ENCODE measurements at regions not wholly inside any gene's neighbourhood (a gene's known extent, or its start where the extent isn't known, plus 50 kb on each side); places are given as distances from the start of the nearest gene placed in this dataset.

DNA sequence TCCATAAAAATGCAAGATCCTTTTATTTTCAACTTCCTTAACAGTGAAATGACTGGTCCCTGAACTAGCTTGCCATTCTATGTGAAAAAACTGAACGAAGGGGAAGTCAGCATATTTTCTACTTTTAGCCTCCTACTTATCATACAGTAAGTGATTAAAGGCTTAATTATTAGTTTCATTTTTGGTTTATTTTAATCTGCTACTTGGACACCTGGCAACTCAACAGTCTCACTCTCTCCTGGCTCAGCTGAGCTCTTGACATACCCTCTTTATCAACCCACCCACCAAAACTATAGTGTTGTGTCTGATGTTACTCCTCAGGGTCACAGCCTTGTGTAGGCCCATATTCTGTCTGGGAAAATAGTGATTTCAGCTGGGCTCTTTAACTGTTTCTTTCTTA, 86.2 kb upstream of the CPXCR1 start:
- Histone ChIP-seq H3K36me3 (replicated peaks; ENCODE audit: insufficient read depth, low read length) (no peaks in the 10 kb centered on the region), H2AFZ (ENCODE audit: low read length) (peak overlapping the region; percentile 50; the same call in 1 of the 2 replicates), H3K4me1 (ENCODE audit: low read length) (peaks cover 7% of the 10 kb centered on the region)

DNA sequence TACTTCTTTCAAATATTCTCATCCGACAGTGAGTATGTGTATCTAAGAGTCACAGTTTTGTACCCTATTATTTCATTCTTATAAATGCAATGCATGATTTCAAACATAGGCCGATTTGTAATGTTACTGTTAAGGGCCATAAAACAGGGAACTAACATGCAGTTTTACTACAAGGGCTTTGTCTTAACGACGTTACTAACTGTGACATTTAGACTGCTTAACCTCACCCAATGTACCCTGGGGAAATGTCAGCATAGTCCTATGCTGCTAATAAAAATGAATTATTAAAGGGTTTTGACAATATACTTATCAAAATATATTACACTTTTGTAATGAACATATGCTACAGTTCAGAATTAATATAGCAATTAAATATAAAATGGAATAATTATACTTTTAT, 74.8 kb upstream of the CPXCR1 start:
- DNase-seq = no peak
- Histone ChIP-seq H4K20me1 (ENCODE audit: insufficient read depth, low read length) (no peaks in the 10 kb centered on the region), H3K9me2 (replicated peaks; ENCODE audit: insufficient read depth, low read length) (no peaks in the 10 kb centered on the region), H3K36me3 (replicated peaks; ENCODE audit: insufficient read depth, low read length) (no peaks in the 10 kb centered on the region), H3F3A (ENCODE audit: insufficient read depth, low read length) (no peaks in the 10 kb centered on the region), H3K4me3 (ENCODE audit: low read length) (no peak overlapping the region), H2AFZ (ENCODE audit: low read length) (no peak overlapping the region), H3K4me1 (ENCODE audit: low read length) (no peaks in the 10 kb centered on the region), H3K9me3 (replicated peaks; ENCODE audit: insufficient read depth, low read length) (no peaks in the 10 kb centered on the region), H3K4me2 (ENCODE audit: low read depth, low read length) (no peak overlapping the region), H3K27ac (ENCODE audit: low read length) (no peak overlapping the region), H3K79me2 (ENCODE audit: low read length) (no peaks in the 10 kb centered on the region), H3K27me3 (replicated peaks; ENCODE audit: insufficient read depth, low read length) (no peaks in the 10 kb centered on the region), H3K9ac (ENCODE audit: low read length) (no peak overlapping the region)
- TF ChIP-seq EZH2 (optimal IDR thresholded peaks at IDR 0.05; ENCODE audit: low read depth, low read length) (no peak), EZH2phosphoT487 (IDR thresholded peaks at IDR 0.05; ENCODE audit: low read length) (no peak)
- TF ChIP-seq, protein P1, sequence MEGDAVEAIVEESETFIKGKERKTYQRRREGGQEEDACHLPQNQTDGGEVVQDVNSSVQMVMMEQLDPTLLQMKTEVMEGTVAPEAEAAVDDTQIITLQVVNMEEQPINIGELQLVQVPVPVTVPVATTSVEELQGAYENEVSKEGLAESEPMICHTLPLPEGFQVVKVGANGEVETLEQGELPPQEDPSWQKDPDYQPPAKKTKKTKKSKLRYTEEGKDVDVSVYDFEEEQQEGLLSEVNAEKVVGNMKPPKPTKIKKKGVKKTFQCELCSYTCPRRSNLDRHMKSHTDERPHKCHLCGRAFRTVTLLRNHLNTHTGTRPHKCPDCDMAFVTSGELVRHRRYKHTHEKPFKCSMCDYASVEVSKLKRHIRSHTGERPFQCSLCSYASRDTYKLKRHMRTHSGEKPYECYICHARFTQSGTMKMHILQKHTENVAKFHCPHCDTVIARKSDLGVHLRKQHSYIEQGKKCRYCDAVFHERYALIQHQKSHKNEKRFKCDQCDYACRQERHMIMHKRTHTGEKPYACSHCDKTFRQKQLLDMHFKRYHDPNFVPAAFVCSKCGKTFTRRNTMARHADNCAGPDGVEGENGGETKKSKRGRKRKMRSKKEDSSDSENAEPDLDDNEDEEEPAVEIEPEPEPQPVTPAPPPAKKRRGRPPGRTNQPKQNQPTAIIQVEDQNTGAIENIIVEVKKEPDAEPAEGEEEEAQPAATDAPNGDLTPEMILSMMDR (IDR thresholded peaks at IDR 0.05; ENCODE audit: low read length) = no peak

More for the DNA sequence above, 86.2 kb upstream of the CPXCR1 start:
- Histone ChIP-seq H3F3A (ENCODE audit: insufficient read depth, low read length) (0 out of 2 replicates have a peak, but pooled peaks cover 3% of the 10 kb centered on the region), H3K27me3 (replicated peaks; ENCODE audit: insufficient read depth, low read length) (no peaks in the 10 kb centered on the region), H3K9ac (ENCODE audit: low read length) (no peak overlapping the region), H4K20me1 (ENCODE audit: insufficient read depth, low read length) (no peaks in the 10 kb centered on the region), H3K9me2 (replicated peaks; ENCODE audit: insufficient read depth, low read length) (no peaks in the 10 kb centered on the region), H3K4me3 (ENCODE audit: low read length) (no peak overlapping the region; the same call in 1 of the 2 replicates), H3K79me2 (ENCODE audit: low read length) (no peaks in the 10 kb centered on the region), H3K27ac (ENCODE audit: low read length) (peak overlapping the region; percentile 33; the same call in 1 of the 2 replicates), H3K4me2 (ENCODE audit: low read depth, low read length) (peak overlapping the region; percentile 44; the same call in 1 of the 2 replicates), H3K9me3 (replicated peaks; ENCODE audit: insufficient read depth, low read length) (no peaks in the 10 kb centered on the region)
- DNase-seq = peak; percentile 60
- TF ChIP-seq EZH2phosphoT487 (IDR thresholded peaks at IDR 0.05; ENCODE audit: low read length) = no peak
- TF ChIP-seq, protein P1 (IDR thresholded peaks at IDR 0.05; ENCODE audit: low read length) = no peak
- TF ChIP-seq EZH2 (optimal IDR thresholded peaks at IDR 0.05; ENCODE audit: low read depth, low read length) = no peak

Data from MM.1S (cell line).